ENCODE measurements at regions not wholly inside any gene's neighbourhood (a gene's known extent, or its start where the extent isn't known, plus 50 kb on each side); places are given as distances from the start of the nearest gene placed in this dataset.

DNA sequence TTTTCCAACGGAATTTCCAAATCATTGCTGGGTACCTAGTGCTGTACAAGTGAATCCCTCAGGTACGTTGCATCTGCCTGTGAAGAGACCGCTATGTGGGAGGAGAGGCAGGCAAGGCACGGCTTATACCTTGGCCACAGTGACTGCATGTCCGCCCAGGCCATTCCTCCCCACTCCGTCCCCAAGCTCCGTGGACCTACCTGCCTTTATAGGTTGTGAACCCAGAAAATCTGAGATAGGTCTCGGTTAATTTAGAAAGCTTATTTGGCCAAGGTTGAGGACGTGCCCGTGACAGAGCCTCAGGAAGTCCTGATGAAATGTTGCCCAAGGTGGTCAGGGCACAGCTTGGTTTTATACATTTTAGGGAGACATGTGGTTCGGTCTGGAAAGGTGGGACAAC lies 218.5 kb upstream of the TSHZ3 start:
- DNase-seq: no peak

GRCh38 chr19:31568724-31569123 lies 219.5 kb upstream of the TSHZ3 start:
- no peak for DNase-seq

DNA sequence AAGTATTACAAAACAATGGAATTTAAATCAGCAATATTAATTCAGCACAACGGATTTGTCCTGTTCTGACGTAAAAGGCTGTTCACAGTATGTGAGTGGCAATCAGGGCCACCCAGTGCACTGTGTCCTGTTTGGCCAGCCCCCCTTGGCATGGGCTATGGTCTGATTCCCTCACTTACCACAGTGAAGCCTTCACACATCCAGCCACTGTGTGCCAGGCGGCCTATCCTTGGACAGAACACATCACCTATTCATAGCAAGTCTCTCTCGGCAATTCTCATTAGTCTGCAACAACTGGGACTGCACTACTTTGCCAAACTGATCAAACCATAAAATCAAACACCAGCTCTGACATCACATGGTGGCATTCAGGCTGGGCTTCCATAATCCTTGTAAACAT lies 221.5 kb upstream of the TSHZ3 start:
- no peak for DNase-seq

DNA sequence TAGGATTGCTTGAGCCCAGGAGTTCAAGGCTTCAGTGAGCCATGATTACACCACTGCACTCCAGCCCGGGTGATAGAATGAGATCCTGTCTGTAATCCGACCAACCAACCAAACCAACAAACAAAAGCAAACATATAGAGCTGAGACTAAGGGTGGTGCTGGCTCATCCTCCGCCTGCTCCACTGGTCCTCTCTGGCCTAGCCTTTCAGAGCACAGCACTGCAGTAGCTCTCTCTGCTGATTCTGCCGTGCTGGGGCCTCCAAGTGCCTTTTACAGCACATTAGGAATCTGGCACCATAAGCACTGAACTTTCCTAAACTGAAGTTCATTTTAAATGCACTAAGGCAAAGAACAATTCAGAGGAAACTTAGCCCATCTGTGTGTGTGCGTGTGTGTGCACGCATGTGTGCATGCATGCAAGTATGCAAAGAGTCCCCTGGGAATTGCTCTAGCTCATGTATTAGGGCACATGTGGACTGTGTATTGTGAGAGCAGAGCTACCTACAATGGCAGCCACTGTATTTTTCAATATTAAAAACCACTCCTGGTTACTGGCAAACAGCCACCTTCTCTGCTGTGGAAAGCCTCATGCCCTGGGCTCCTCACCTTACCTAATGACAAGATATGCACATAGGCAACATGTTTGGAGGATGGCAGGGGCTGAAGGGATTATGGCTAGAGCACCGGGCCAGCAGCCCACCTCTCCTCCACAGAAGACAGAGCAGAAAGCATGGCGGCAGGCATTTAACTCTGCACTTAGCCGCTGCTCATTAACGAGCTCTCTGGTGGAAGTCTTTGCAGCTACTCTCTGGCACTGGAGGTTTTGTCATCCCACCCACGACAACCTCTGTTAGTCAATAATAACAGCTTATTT lies 223.1 kb upstream of the TSHZ3 start:
- DNase-seq: no peak

- no peak for DNase-seq
These were observed 223.7 kb upstream of the TSHZ3 start for GRCh38 chr19:31572976-31573298.

GRCh38 chr19:31574251-31574973 lies 225.2 kb upstream of the TSHZ3 start:
- DNase-seq: no peak

- DNase-seq: no peak
These were observed 226.7 kb upstream of the TSHZ3 start for GRCh38 chr19:31575846-31576335.

DNA sequence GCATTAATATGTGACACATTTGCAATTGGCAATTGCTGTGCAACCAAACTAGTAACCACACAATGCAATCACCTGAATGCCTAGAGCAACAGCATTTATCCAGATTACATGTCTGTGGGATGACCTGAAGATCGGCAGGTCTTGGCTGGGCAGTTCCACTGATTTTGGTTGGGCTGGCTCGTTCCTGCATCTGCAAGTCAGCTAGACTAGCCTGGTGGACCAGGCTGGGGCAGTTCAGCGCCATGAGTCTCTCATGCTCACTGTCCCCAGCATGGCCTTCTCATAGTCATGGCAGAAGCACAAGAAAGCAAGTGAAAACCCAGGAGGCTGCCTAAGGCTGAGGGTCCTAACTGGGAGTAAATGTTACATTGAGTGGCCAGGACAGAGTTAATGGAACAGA lies 229.1 kb upstream of the TSHZ3 start:
- no peak for DNase-seq

GRCh38 chr19:31583148-31583547 lies 233.9 kb upstream of the TSHZ3 start:
- DNase-seq: no peak

- no peak for DNase-seq
These were observed 237.0 kb upstream of the TSHZ3 start for GRCh38 chr19:31586282-31586681.

DNA sequence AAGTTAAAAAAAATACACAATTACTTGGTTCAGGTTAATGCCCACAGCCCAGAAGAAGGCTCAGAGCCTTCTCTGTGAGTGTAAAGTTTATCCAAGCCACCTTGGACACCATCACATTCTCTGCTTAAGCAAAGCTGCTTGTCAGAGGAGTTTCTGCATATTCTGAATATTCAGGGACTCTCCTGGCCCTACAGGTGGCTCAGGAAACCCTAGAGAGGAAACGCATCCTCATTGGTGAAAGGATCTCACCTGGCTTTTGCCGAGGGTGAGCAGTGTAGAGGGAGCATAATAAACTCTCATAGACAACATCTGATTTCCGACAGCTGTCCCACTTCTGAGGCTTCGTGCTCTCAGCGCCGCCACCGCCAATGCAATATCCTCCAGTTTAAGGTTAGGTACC lies 239.9 kb upstream of the TSHZ3 start:
- DNase-seq: no peak

DNA sequence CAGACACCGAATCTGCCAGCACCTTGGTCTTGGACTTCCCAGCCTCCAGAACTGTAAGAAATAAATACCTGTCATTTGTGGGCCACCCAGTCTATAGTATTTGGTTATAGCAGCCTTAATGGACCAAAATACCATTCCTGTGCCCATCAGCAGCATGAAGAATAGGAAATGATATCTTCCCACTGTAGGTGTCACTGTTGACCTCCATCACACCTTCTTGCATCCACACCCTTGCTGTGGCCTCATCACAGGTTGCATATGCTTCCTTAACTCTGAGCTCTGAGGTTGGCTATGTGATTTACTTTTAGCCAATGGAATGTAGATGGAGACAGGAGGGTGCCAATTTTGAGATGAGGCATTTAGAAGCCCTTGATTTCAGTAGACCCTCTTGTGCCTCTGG lies 242.0 kb upstream of the TSHZ3 start:
- no peak for DNase-seq

DNA sequence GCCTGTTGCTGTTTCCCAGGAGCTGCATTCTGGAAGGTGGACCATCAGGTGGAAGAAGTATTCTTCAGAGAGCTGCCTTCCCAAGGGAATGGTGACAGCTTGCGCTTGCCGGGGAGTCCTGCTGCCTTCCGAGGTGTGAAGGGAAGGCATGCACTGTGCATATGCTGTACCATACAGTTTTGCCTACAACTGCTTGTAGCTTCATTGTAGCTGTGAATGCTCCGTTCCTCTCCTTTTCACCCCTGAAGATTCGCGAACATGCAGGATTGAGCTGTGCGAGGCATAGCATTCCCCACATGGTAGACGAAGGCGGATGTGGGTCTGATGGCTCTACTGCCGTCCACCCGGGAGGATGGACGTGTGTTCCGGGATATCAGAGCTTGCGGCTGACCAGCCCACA lies 243.2 kb upstream of the TSHZ3 start:
- DNase-seq: no peak

DNA sequence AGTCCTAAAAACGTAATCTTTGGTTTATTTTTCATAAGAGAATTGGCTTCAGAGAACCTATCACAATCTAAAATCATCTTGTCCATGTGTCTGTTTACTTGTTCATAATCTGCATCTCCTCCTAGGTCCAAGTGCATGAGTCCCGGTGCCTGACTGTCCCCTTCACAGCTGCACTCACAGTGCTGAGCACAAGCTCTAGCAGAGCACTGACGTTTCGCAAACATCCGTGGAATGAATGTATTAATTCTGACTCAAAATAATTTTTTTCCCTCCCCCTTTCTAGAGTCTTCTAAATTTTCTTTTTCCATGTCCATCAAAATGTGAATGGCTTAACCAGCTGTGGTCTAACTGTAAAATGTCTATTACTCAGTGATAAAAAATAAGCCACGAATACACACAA lies 245.5 kb upstream of the TSHZ3 start:
- DNase-seq: no peak

DNA sequence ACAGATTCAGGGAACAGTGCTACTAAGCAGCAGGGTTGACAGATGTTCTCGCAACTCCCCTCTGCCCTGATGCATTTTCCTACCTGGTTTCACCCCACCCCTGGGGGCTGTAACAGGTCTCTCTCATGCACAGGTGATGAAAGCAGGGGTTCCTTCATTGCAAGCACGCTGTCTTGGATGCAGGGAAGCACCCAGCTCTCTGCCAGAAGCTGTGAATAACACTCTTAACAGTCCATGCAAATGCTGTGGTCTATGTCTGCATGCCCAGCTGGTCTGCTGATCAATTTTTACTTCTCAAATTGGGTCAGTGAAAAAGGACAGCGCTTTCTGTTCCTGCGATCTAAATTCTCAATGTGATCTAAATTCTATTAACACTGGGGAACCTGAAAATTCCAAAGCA lies 246.3 kb upstream of the TSHZ3 start:
- no peak for DNase-seq

GRCh38 chr19:31596751-31597150 lies 247.5 kb upstream of the TSHZ3 start:
- DNase-seq: no peak

- DNase-seq: no peak
These were observed 248.4 kb upstream of the TSHZ3 start for GRCh38 chr19:31597616-31598015.

GRCh38 chr19:31598730-31599238 lies 249.5 kb upstream of the TSHZ3 start:
- DNase-seq: no peak

DNA sequence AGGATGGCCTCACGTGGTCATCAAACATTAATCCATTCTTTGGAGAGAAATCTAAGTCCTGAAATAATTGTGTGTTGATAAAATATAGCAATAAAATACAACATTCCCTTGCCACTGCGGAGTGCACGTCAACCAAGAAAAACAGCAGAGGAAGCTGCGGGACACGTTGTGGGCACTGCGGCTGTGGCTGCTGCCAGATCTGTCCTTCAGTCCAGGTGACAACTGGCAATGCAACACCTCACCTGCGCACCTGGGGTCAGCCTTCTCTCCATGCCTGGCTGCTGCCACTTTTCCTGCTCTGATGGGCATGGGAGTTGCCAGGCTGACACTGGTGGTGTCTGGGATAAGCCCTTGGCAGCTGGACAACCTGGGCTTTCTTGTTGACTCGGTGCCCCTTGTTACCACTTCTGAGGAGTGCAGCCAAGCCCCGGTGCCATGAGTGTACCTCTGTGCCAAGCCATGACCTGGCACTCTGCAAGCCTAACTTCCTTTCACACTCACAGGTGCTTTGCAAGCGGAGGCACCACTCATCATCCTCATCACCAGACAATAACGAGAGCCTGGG lies 251.6 kb upstream of the TSHZ3 start:
- DNase-seq: no peak

DNA sequence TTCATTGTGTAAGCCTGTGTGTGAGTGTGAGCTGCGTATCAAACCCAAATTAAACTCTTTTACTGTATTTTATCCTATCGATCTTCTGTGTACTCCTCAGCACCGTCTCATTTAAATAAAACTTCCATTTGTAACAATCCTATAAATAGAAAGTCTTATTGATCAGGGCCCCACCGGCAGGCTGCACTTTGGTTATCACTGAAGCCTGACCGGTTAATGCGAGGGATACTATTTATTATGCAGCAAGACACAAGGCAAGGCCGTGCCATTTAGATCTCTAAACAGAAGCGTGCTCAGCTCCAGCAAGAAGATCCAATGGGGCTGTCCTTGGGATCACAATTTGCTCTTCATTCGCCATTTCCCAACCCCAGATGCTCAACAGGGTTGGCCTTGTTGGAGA lies 252.6 kb upstream of the TSHZ3 start:
- no peak for DNase-seq

GRCh38 chr19:31602548-31602947 lies 253.3 kb upstream of the TSHZ3 start:
- DNase-seq: no peak

- DNase-seq: no peak
These were observed 255.3 kb upstream of the TSHZ3 start for GRCh38 chr19:31604493-31605040.

DNA sequence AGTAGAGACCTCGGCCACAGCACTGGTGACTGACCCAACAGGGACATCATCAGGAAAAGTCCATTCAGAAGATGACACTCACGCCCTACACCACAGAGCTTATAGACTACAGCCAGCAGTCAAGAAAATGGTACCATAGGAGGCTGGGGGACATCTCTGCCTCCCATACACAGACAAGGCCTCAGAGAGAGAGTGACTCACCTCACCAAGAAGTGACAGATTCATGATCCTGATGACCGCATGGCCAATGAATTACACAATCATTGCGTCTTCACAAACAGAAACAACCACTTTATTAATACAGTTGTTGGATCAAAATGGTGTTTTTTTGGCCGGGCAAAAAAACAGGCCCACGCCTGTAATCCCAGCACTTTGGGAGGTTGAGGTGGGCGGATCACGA lies 260.8 kb upstream of the TSHZ3 start:
- DNase-seq: no peak

All from DMS153 (cell line).